Muscle of arm (tissue), 1 donor: ENCODE measurements at regions not wholly inside any gene's neighbourhood (a gene's known extent, or its start where the extent isn't known, plus 50 kb on each side); places are given as distances from the start of the nearest gene placed in this dataset.
"Not testable (repeated sequence)": the region's sequence is repeated elsewhere in the genome, so short reads cannot be mapped to it uniquely, and the experiment has no call there.

Source experiments
- DNase-seq: peaks from one replicate; pipeline ENCODE4 v3.0.0-alpha.2; 2013

GRCh38 chr6:71602385-71603007, 283.9 kb upstream of the RIMS1 start:
- DNase-seq = no peak

GRCh38 chr6:71603021-71603420, 283.3 kb upstream of the RIMS1 start:
- no peak for DNase-seq

GRCh38 chr6:71608646-71609045, 277.7 kb upstream of the RIMS1 start:
- no peak for DNase-seq

- DNase-seq = no peak
These were observed 266.5 kb upstream of the RIMS1 start for GRCh38 chr6:71619836-71620235.

- DNase-seq = no peak
These were observed 264.3 kb upstream of the RIMS1 start for GRCh38 chr6:71621918-71622519.

- no peak for DNase-seq
These were observed 244.2 kb upstream of the RIMS1 start for GRCh38 chr6:71642120-71642519.

GRCh38 chr6:71642793-71643192, 243.6 kb upstream of the RIMS1 start:
- no peak for DNase-seq

- DNase-seq = no peak
These were observed 241.1 kb upstream of the RIMS1 start for GRCh38 chr6:71645299-71645698.

GRCh38 chr6:71649915-71650314, 236.4 kb upstream of the RIMS1 start:
- no peak for DNase-seq

- peak; percentile 7 for DNase-seq
These were observed 234.7 kb upstream of the RIMS1 start for GRCh38 chr6:71651636-71652035.

- no peak for DNase-seq
These were observed 230.2 kb upstream of the RIMS1 start for GRCh38 chr6:71656121-71656520.

- DNase-seq = no peak
These were observed 220.4 kb upstream of the RIMS1 start for GRCh38 chr6:71665931-71666330.

- no peak for DNase-seq
These were observed 213.5 kb upstream of the RIMS1 start for GRCh38 chr6:71672876-71673275.

- DNase-seq = no peak
These were observed 211.0 kb upstream of the RIMS1 start for GRCh38 chr6:71675386-71675785.

- DNase-seq = no peak
These were observed 210.1 kb upstream of the RIMS1 start for GRCh38 chr6:71676298-71676697.

GRCh38 chr6:71678091-71678490, 208.3 kb upstream of the RIMS1 start:
- no peak for DNase-seq

- DNase-seq = no peak
These were observed 205.0 kb upstream of the RIMS1 start for GRCh38 chr6:71681234-71681867.

- DNase-seq = not testable (repeated sequence)
These were observed 200.2 kb upstream of the RIMS1 start for GRCh38 chr6:71686021-71686677.

- DNase-seq = no peak
These were observed 187.6 kb upstream of the RIMS1 start for GRCh38 chr6:71698702-71699101.

GRCh38 chr6:71706523-71706922, 179.8 kb upstream of the RIMS1 start:
- DNase-seq = no peak

- no peak for DNase-seq
These were observed 179.3 kb upstream of the RIMS1 start for GRCh38 chr6:71707059-71707458.

GRCh38 chr6:71720705-71721104, 165.6 kb upstream of the RIMS1 start:
- no peak for DNase-seq

GRCh38 chr6:71721642-71722041, 164.7 kb upstream of the RIMS1 start:
- peak; percentile 29 for DNase-seq
